OCI-LY3 (cell line): ENCODE measurements at regions not wholly inside any gene's neighbourhood (a gene's known extent, or its start where the extent isn't known, plus 50 kb on each side); places are given as distances from the start of the nearest gene placed in this dataset.

ENCODE experiments used
- EZH2phosphoT487 ChIP-seq: fragments of 200-600 bp; shearing (Covaris generic); IDR thresholded peaks from 2 replicates; pipeline ENCODE4 v1.6.1; 2018; ENCODE audit warnings: antibody characterized with exemption, mixed run types, low read depth
- TF ChIP-seq, protein P1 (sequence below): fragments of 200-600, 300-600 bp; sonication (generic); IDR thresholded peaks from 2 replicates; pipeline ENCODE4 v1.5.1; 2014; ENCODE audit warnings: antibody characterized with exemption, low read length, low read depth

DNA sequence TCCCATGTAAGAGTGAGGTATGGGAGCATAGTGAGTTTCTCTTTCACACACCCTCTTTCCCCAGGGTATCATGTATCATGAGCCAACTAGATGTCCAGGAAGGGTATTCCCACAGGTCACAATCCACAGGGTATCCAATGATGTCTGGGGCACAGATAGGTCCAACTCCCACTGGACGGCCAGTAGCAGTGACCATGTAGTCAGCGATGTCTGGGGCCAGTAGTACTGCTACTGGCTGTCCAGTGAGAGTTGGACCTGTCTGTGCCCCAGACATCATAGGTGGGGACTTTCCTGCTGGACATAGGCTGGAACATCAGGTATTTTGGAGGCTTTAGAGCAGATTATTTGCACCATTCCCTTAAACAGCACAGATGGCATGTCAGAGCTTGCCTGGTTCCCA, 352.6 kb upstream of the SGCD start:
- TF ChIP-seq, protein P1, sequence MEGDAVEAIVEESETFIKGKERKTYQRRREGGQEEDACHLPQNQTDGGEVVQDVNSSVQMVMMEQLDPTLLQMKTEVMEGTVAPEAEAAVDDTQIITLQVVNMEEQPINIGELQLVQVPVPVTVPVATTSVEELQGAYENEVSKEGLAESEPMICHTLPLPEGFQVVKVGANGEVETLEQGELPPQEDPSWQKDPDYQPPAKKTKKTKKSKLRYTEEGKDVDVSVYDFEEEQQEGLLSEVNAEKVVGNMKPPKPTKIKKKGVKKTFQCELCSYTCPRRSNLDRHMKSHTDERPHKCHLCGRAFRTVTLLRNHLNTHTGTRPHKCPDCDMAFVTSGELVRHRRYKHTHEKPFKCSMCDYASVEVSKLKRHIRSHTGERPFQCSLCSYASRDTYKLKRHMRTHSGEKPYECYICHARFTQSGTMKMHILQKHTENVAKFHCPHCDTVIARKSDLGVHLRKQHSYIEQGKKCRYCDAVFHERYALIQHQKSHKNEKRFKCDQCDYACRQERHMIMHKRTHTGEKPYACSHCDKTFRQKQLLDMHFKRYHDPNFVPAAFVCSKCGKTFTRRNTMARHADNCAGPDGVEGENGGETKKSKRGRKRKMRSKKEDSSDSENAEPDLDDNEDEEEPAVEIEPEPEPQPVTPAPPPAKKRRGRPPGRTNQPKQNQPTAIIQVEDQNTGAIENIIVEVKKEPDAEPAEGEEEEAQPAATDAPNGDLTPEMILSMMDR, result no peak
- no peak for TF ChIP-seq EZH2phosphoT487
